ENCODE measurements at regions not wholly inside any gene's neighbourhood (a gene's known extent, or its start where the extent isn't known, plus 50 kb on each side); places are given as distances from the start of the nearest gene placed in this dataset.

- TF ChIP-seq TARDBP (CRISPR knock-in tag; IDR thresholded peaks at IDR 0.05) (no peak), POGZ (CRISPR knock-in tag; IDR thresholded peaks at IDR 0.05) (no peak), TCF7 (IDR thresholded peaks at IDR 0.05; ENCODE audit: low read depth) (no peak), EZH2 (conservative IDR thresholded peaks at IDR 0.05; ENCODE audit: low read depth, low read length) (no peak)
- TF ChIP-seq, protein P1, sequence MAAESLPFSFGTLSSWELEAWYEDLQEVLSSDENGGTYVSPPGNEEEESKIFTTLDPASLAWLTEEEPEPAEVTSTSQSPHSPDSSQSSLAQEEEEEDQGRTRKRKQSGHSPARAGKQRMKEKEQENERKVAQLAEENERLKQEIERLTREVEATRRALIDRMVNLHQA (CRISPR knock-in tag; IDR thresholded peaks at IDR 0.05), result no peak
Observed at GRCh38 chr3:25887907-25888306, 98.0 kb downstream of the OXSM start.

Measured in HepG2 (cell line).